Common myeloid progenitor, CD34-positive (primary cell): ENCODE measurements at regions not wholly inside any gene's neighbourhood (a gene's known extent, or its start where the extent isn't known, plus 50 kb on each side); places are given as distances from the start of the nearest gene placed in this dataset.

ENCODE experiments used
- CTCF ChIA-PET: fragments of 350-600 bp; sonication (Branson Sonifier 250); formaldehyde crosslinking; loops from one replicate; lab custom pipeline; 2021; ENCODE audit warnings: antibody characterized with exemption; lab: Charles Lee
- POLR2A ChIA-PET: fragments of 350-600 bp; sonication (Branson Sonifier 250); formaldehyde crosslinking; loops from one replicate; lab custom pipeline; 2021; ENCODE audit warnings: antibody characterized with exemption; lab: Charles Lee
- DNase-seq, 3 donors: peaks; one replicate each; pipeline versions ENCODE4 v3.0.0 to v3.0.0-alpha.2; 2013
- H3K27ac ChIP-seq, 2 experiments: 1 replicate in 1 of 2; 2 replicates in 1 of 2; pipeline ENCODE4 v1.7.0; 2013; ENCODE audit warnings: inconsistent platforms in 2 of 2, low read length in 2 of 2, mild to moderate bottlenecking in 2 of 2, low read depth in 1 of 2, moderate library complexity in 1 of 2; ENCODE audit not compliant: severe bottlenecking in 2 of 2, insufficient read depth in 1 of 2, poor library complexity in 1 of 2
- H3K27me3 ChIP-seq, 5 experiments: replicated peaks in 2 of 5; 1 replicate in 3 of 5; 2 replicates in 2 of 5; pipeline versions ENCODE4 v1.6.1 to v1.7.0; 2013; ENCODE audit warnings: low read length in 4 of 5, mild to moderate bottlenecking in 2 of 5, moderate library complexity in 2 of 5, inconsistent platforms in 1 of 5; ENCODE audit not compliant: insufficient read depth in 5 of 5, control insufficient read depth in 4 of 5
- H3K36me3 ChIP-seq, 4 experiments: 1 replicate in 2 of 4; 2 replicates in 2 of 4; pipeline versions ENCODE4 v1.6.1 to v1.7.0; 2013; ENCODE audit warnings: low read length in 3 of 4, control low read depth in 1 of 4, mild to moderate bottlenecking in 1 of 4; ENCODE audit not compliant: control insufficient read depth in 4 of 4, insufficient read depth in 4 of 4
- H3K4me1 ChIP-seq, 4 experiments: 1 replicate in 3 of 4; 2 replicates in 1 of 4; pipeline versions ENCODE4 v1.6.1 to v1.7.1; 2013; ENCODE audit warnings: low read length in 3 of 4, mild to moderate bottlenecking in 3 of 4, control low read depth in 1 of 4, inconsistent platforms in 1 of 4, moderate library complexity in 1 of 4; ENCODE audit not compliant: control insufficient read depth in 4 of 4, insufficient read depth in 4 of 4; ENCODE audit errors: control extremely low read depth in 1 of 4
- H3K4me3 ChIP-seq, 7 experiments: 1 replicate in 4 of 7; 2 replicates in 3 of 7; pipeline versions ENCODE4 v1.5.1 to v1.7.0; 2013; ENCODE audit warnings: mild to moderate bottlenecking in 7 of 7, low read length in 6 of 7, moderate library complexity in 6 of 7, inconsistent platforms in 2 of 7, low read depth in 2 of 7, control low read depth in 1 of 7; ENCODE audit not compliant: insufficient read depth in 4 of 7, control insufficient read depth in 1 of 7; ENCODE audit errors: extremely low read depth in 1 of 7
- H3K9me3 ChIP-seq, 5 experiments: 1 replicate in 4 of 5; 2 replicates in 1 of 5; pipeline versions ENCODE4 v1.6.1 to v1.7.1; 2013; ENCODE audit warnings: low read length in 4 of 5, mild to moderate bottlenecking in 2 of 5, inconsistent platforms in 1 of 5, low read depth in 1 of 5, moderate library complexity in 1 of 5; ENCODE audit not compliant: control insufficient read depth in 4 of 5, insufficient read depth in 2 of 5; ENCODE audit errors: control extremely low read depth in 1 of 5
- WGBS: methylation state at CpG from one replicate; pipeline ENCODE4 v1.1.5; 2013; ENCODE audit not compliant: insufficient coverage; 5-methylcytosine and 5-hydroxymethylcytosine counted together

GRCh38 chr18:51668607-51669006 is 471.1 kb upstream of the MEX3C start:
- Histone ChIP-seq H3K36me3 (no peaks in the 10 kb centered on the region), H3K4me1 (no peaks in the 10 kb centered on the region), H3K9me3 (no peaks in the 10 kb centered on the region), H3K4me3 (no peak overlapping the region), H3K27ac (no peak overlapping the region), H3K27me3 (peaks cover 0 to 1% (median 0%) of the 10 kb centered on the region in 5 experiments)
- CTCF ChIA-PET, result interaction anchor here (0.8 to 1.0 kb wide), 2 partner anchors 18 to 621 kb away, joined by 3 read pairs; no protein-coding TSS in a partner anchor
- POLR2A ChIA-PET, result no interaction called here
- 100% methylated on average over 1 of the region's 2 CpGs for WGBS
- no peak for DNase-seq

- Histone ChIP-seq H3K4me3 (no peak overlapping the region), H3K9me3 (no peaks in the 10 kb centered on the region), H3K27me3 (no peaks in the 10 kb centered on the region), H3K4me1 (no peaks in the 10 kb centered on the region), H3K36me3 (no peaks in the 10 kb centered on the region), H3K27ac (no peak overlapping the region)
- no peak for DNase-seq
- ChIA-PET CTCF (interaction anchor here (0.6 to 1.1 kb wide), 2 partner anchors 16 to 18 kb away, joined by 3 to 4 read pairs; no protein-coding TSS in a partner anchor), POLR2A (no interaction called here)
- WGBS, result 66% methylated on average over 4 of the region's 7 CpGs
Measured at GRCh38 chr18:51686590-51686989, 489.1 kb upstream of the MEX3C start.

GRCh38 chr18:51687845-51688585 is 490.5 kb upstream of the MEX3C start:
- no peaks in the 10 kb centered on the region for H3K4me1 ChIP-seq
- 100% methylated on average over 2 of the region's 2 CpGs for WGBS
- CTCF ChIA-PET, result no interaction called here
- no peaks in the 10 kb centered on the region for H3K27me3 ChIP-seq
- no peaks in the 10 kb centered on the region for H3K36me3 ChIP-seq
- no peak overlapping the region for H3K4me3 ChIP-seq
- no peaks in the 10 kb centered on the region for H3K9me3 ChIP-seq
- DNase-seq, result no peak
- no peak overlapping the region for H3K27ac ChIP-seq
- POLR2A ChIA-PET, result no interaction called here

GRCh38 chr18:51692612-51693011 is 495.1 kb upstream of the MEX3C start:
- no peak overlapping the region for H3K27ac ChIP-seq
- ChIA-PET CTCF (no interaction called here), POLR2A (no interaction called here)
- no peak overlapping the region for H3K4me3 ChIP-seq
- H3K9me3 ChIP-seq, result no peaks in the 10 kb centered on the region
- 100% methylated on average over 1 of the region's 2 CpGs for WGBS
- no peaks in the 10 kb centered on the region for H3K36me3 ChIP-seq
- no peak for DNase-seq
- no peaks in the 10 kb centered on the region for H3K27me3 ChIP-seq
- H3K4me1 ChIP-seq, result no peaks in the 10 kb centered on the region

- no peaks in the 10 kb centered on the region for H3K36me3 ChIP-seq
- no peak for DNase-seq
- POLR2A ChIA-PET, result no interaction called here
- H3K27me3 ChIP-seq, result no peaks in the 10 kb centered on the region
- no peaks in the 10 kb centered on the region for H3K4me1 ChIP-seq
- CTCF ChIA-PET, result no interaction called here
- WGBS, result 100% methylated on average over 1 of the region's 2 CpGs
- H3K4me3 ChIP-seq, result no peak overlapping the region
- H3K27ac ChIP-seq, result no peak overlapping the region
- H3K9me3 ChIP-seq, result peaks cover 0 to 9% (median 5%) of the 10 kb centered on the region in 5 experiments
Measured at GRCh38 chr18:51711298-51711889, 513.9 kb upstream of the MEX3C start.

GRCh38 chr18:51712821-51713220 is 515.3 kb upstream of the MEX3C start:
- no peak overlapping the region for H3K4me3 ChIP-seq
- CTCF ChIA-PET, result no interaction called here
- no peak for DNase-seq
- no peaks in the 10 kb centered on the region for H3K27me3 ChIP-seq
- POLR2A ChIA-PET, result no interaction called here
- H3K4me1 ChIP-seq, result no peaks in the 10 kb centered on the region
- H3K9me3 ChIP-seq, result peaks cover 0 to 4% (median 0%) of the 10 kb centered on the region in 5 experiments
- H3K27ac ChIP-seq, result no peak overlapping the region
- H3K36me3 ChIP-seq, result no peaks in the 10 kb centered on the region
- WGBS, result 100% methylated on average over 1 of the region's 2 CpGs

GRCh38 chr18:51716277-51716676 is 518.8 kb upstream of the MEX3C start:
- H3K4me3 ChIP-seq, result no peak overlapping the region
- 80% methylated on average over 1 of the region's 1 CpG for WGBS
- no peak overlapping the region for H3K27ac ChIP-seq
- no peaks in the 10 kb centered on the region for H3K36me3 ChIP-seq
- H3K4me1 ChIP-seq, result no peaks in the 10 kb centered on the region
- H3K9me3 ChIP-seq, result peaks cover 0 to 1% (median 0%) of the 10 kb centered on the region in 5 experiments
- POLR2A ChIA-PET, result no interaction called here
- DNase-seq, result no peak
- CTCF ChIA-PET, result no interaction called here
- no peaks in the 10 kb centered on the region for H3K27me3 ChIP-seq
